ENCODE measurements at regions not wholly inside any gene's neighbourhood (a gene's known extent, or its start where the extent isn't known, plus 50 kb on each side); places are given as distances from the start of the nearest gene placed in this dataset.

- no peak overlapping the region for H3K4me3 ChIP-seq
- H3K27ac ChIP-seq, result no peak overlapping the region
- intact Hi-C loops (cut with DNase I; ENCODE audit: low total_unique reads), result no loop called here
- no peaks in the 10 kb centered on the region for H3K27me3 ChIP-seq
- DNase-seq, result no peak
- H3K4me1 ChIP-seq, result no peaks in the 10 kb centered on the region
- peaks cover 0 to 11% (median 0%) of the 10 kb centered on the region in 3 donors for H3K9me3 ChIP-seq
- H3K36me3 ChIP-seq, result no peaks in the 10 kb centered on the region
- TF ChIP-seq, protein P1, sequence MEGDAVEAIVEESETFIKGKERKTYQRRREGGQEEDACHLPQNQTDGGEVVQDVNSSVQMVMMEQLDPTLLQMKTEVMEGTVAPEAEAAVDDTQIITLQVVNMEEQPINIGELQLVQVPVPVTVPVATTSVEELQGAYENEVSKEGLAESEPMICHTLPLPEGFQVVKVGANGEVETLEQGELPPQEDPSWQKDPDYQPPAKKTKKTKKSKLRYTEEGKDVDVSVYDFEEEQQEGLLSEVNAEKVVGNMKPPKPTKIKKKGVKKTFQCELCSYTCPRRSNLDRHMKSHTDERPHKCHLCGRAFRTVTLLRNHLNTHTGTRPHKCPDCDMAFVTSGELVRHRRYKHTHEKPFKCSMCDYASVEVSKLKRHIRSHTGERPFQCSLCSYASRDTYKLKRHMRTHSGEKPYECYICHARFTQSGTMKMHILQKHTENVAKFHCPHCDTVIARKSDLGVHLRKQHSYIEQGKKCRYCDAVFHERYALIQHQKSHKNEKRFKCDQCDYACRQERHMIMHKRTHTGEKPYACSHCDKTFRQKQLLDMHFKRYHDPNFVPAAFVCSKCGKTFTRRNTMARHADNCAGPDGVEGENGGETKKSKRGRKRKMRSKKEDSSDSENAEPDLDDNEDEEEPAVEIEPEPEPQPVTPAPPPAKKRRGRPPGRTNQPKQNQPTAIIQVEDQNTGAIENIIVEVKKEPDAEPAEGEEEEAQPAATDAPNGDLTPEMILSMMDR (IDR thresholded peaks at IDR 0.05), result no peak
Measured at GRCh38 chr7:70867513-70867912, 264.4 kb upstream of the GALNT17 start.

DNA sequence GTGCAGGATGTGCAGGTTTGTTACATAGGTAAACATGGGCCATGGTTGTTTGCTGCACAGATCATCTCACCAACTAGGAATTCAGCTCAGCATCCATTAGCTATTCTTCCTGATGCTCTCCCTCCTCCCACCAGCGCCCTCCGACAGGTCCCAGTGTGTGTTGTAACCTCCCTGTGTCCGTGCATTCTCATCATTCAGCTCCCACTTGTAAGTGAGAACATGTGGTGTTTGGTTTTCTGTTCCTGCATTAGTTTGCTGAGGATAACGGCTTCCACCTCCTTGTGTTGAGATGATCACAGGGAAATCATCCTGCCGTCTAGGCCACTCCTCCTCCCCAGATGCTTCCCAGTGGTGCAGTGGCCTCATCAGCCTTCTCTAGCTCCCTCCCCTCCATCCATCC lies 261.6 kb upstream of the GALNT17 start:
- intact Hi-C loops (cut with DNase I; ENCODE audit: low total_unique reads), result no loop called here
- H3K4me1 ChIP-seq, result no peaks in the 10 kb centered on the region
- DNase-seq, result no peak
- H3K27ac ChIP-seq, result no peak overlapping the region
- no peaks in the 10 kb centered on the region for H3K36me3 ChIP-seq
- no peaks in the 10 kb centered on the region for H3K27me3 ChIP-seq
- no peak overlapping the region for H3K4me3 ChIP-seq
- TF ChIP-seq, protein P1 (IDR thresholded peaks at IDR 0.05), result no peak
- peaks cover 0 to 11% (median 0%) of the 10 kb centered on the region in 3 donors for H3K9me3 ChIP-seq

- intact Hi-C loops (cut with DNase I; ENCODE audit: low total_unique reads), result no loop called here
Measured at GRCh38 chr7:70872188-70872587, 259.8 kb upstream of the GALNT17 start.

DNA sequence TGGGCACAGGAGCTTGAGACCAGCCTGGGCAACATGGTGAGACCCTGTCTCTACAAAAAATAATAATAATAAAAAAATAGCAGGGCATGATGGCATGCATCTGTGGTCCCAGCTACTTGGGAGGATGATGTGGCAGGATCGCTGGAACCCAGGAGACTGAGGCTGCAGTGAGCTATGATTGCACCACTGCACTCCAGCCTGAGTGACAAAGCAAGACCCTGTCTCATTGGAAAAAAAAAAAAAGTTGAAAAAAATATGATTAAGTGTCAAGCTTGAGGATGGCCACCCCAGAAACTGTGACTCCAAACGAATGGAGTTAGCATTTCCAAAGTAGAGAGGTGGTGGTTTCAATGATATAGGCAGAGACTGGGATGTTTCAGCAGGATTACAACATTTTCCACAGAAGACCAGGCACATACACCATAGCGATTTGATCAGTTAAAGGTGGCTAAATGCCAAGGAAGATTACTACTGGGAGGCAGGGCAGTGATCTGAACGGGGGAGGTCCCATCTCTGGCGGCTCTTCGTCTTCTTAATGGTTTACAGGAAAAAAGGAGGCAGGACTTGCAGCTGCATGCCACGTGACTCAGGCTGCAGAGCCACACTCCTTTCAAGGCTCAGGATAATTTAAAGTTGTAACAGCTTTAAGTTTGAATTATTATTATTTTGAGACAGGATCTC lies 250.6 kb upstream of the GALNT17 start:
- H3K27me3 ChIP-seq, result peaks cover 0 to 18% of the 10 kb centered on the region in 2 donors
- TF ChIP-seq, protein P1 (IDR thresholded peaks at IDR 0.05), result no peak
- no peaks in the 10 kb centered on the region for H3K36me3 ChIP-seq
- no peak overlapping the region for H3K27ac ChIP-seq
- intact Hi-C loops (cut with DNase I; ENCODE audit: low total_unique reads), result no loop called here
- H3K4me1 ChIP-seq, result no peaks in the 10 kb centered on the region
- H3K4me3 ChIP-seq, result no peak overlapping the region
- H3K9me3 ChIP-seq, result no peaks in the 10 kb centered on the region
- no peak for DNase-seq

More at GRCh38 chr7:70872188-70872587, 259.8 kb upstream of the GALNT17 start:
- no peaks in the 10 kb centered on the region for H3K4me1 ChIP-seq
- no peak overlapping the region for H3K27ac ChIP-seq
- TF ChIP-seq, protein P1 (IDR thresholded peaks at IDR 0.05), result no peak
- no peak overlapping the region for H3K4me3 ChIP-seq
- no peaks in the 10 kb centered on the region for H3K9me3 ChIP-seq
- no peaks in the 10 kb centered on the region for H3K36me3 ChIP-seq
- H3K27me3 ChIP-seq, result no peaks in the 10 kb centered on the region
- no peak for DNase-seq

DNA sequence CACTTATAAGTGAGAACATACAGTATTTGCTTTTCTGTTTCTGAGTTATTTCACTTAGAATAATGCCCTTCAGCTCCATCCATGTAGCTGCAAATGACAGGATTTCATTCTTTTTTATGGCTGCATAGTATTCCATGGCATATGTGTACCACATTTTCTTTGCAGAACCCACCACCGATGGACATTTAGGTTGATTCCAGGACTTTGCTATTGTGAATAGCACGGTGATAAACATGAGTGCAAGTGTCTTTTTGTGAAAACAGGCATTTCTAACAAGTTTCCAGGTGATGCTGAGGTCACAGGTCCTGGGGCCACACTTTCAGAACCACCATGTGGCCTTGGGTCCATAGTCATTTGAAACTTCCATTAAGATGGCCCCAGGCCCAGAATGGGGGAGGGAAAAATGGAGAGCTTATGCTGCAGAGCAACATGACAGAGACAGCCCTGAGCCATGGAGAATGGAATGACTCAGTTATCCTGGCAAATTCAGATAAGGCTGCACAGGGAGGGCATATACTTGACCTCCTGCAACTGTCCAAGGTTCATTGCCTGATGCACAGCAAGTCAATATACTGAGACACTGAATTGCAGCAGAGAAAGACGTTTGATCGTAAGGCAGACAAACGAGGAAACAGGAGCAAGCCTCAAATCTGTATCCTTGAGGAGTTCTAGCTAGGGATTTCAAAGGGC lies 248.0 kb upstream of the GALNT17 start:
- no peaks in the 10 kb centered on the region for H3K36me3 ChIP-seq
- no peak overlapping the region for H3K27ac ChIP-seq
- H3K4me3 ChIP-seq, result no peak overlapping the region
- H3K27me3 ChIP-seq, result peaks cover 0 to 14% of the 10 kb centered on the region in 2 donors
- intact Hi-C loops (cut with DNase I; ENCODE audit: low total_unique reads), result no loop called here
- DNase-seq, result no peak
- TF ChIP-seq, protein P1 (IDR thresholded peaks at IDR 0.05), result no peak
- H3K9me3 ChIP-seq, result no peaks in the 10 kb centered on the region
- H3K4me1 ChIP-seq, result no peaks in the 10 kb centered on the region

Data from tibial artery (tissue), 4 donors.